Calu3 (cell line): ENCODE measurements at regions not wholly inside any gene's neighbourhood (a gene's known extent, or its start where the extent isn't known, plus 50 kb on each side); places are given as distances from the start of the nearest gene placed in this dataset. TPM values are rescaled to one million over a fixed set of nuclear protein-coding genes. Genes with fewer than 3 reads are reported as not detected.
"Not testable (repeated sequence)": the region's sequence is repeated elsewhere in the genome, so short reads cannot be mapped to it uniquely, and the experiment has no call there.

Source experiments
- BruUV-seq: library from RNA; stranded (reverse); fragments of 400-500 nt; replicated peaks from 2 replicates; lab custom pipeline; 2021; lab: Mats Ljungman, UMichigan
- CTCF ChIA-PET: fragments of 300-600 bp; sonication (Branson Sonifier 250); formaldehyde crosslinking; loops from one replicate; lab custom pipeline; 2022; ENCODE audit warnings: antibody characterized with exemption; lab: Charles Lee
- DNase-seq: peaks from one replicate; pipeline ENCODE4 v3.0.0; 2022
- H3K27ac Mint-ChIP-seq: one replicate; pipeline ENCODE4 v1.8.0; 2022; ENCODE audit warnings: mixed read lengths; ENCODE audit not compliant: unreplicated experiment
- H3K27me3 Mint-ChIP-seq: one replicate; pipeline ENCODE4 v1.8.0; 2022; ENCODE audit warnings: mixed read lengths; ENCODE audit not compliant: unreplicated experiment
- H3K36me3 Mint-ChIP-seq: one replicate; pipeline ENCODE4 v1.8.0; 2022; ENCODE audit warnings: mild to moderate bottlenecking, moderate library complexity, mixed read lengths; ENCODE audit not compliant: insufficient read depth, unreplicated experiment
- H3K4me1 Mint-ChIP-seq: one replicate; pipeline ENCODE4 v1.8.0; 2022; ENCODE audit warnings: mild to moderate bottlenecking, low read depth, mixed read lengths; ENCODE audit not compliant: unreplicated experiment
- H3K4me3 Mint-ChIP-seq: one replicate; pipeline ENCODE4 v1.8.0; 2022; ENCODE audit warnings: mild to moderate bottlenecking, low read depth, moderate library complexity, mixed read lengths; ENCODE audit not compliant: unreplicated experiment
- H3K9me3 Mint-ChIP-seq: one replicate; pipeline ENCODE4 v1.8.0; 2022; ENCODE audit warnings: low read depth, mixed read lengths; ENCODE audit not compliant: unreplicated experiment
- intact Hi-C: fragments of 100-400 bp; cut with micrococcal nuclease; formaldehyde crosslinking; loops from one replicate; pipeline ENCODE4 v1.10.0; 2022; ENCODE audit not compliant: unreplicated experiment
- microRNA-seq: library from miRNA; unstranded; fragments of <30 nt; microRNA quantifications from one replicate; pipeline ENCODE4 v1.2.0, GENCODE V29; 2022
- TF ChIP-seq, protein P1 (sequence below): fragments of 200-600 bp; IDR thresholded peaks from one replicate; pipeline ENCODE4 v1.8.0; 2022; ENCODE audit warnings: antibody characterized with exemption; ENCODE audit not compliant: unreplicated experiment

DNA sequence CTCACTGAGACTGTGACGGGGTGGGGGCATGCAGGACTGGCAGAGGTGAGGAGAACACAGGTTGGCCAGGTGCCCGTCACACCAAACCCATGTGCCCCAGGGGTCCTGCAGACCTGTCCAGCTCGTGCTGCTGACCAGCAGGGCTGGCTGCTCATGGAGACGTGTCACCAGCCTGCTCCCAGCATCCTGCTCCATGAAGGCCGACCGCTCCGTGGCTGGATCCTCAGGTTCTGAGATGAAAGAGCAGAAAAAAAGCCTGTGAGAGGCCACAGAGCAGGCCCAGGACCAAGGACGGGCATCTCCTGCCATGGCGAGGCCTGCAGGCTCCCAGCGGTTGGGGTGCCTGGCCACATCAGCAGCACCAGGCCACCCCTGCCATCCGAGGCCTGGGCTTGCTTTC lies 71.7 kb upstream of the DRD5 start:
- CTCF ChIA-PET, result no interaction called here
- Mint-ChIP-seq H3K9me3 (no peaks in the 10 kb centered on the region), H3K4me3 (no peak overlapping the region), H3K27ac (no peak overlapping the region), H3K27me3 (no peaks in the 10 kb centered on the region), H3K4me1 (no peaks in the 10 kb centered on the region), H3K36me3 (no peaks in the 10 kb centered on the region)
- intact Hi-C loops, result no loop called here
- TF ChIP-seq, protein P1, sequence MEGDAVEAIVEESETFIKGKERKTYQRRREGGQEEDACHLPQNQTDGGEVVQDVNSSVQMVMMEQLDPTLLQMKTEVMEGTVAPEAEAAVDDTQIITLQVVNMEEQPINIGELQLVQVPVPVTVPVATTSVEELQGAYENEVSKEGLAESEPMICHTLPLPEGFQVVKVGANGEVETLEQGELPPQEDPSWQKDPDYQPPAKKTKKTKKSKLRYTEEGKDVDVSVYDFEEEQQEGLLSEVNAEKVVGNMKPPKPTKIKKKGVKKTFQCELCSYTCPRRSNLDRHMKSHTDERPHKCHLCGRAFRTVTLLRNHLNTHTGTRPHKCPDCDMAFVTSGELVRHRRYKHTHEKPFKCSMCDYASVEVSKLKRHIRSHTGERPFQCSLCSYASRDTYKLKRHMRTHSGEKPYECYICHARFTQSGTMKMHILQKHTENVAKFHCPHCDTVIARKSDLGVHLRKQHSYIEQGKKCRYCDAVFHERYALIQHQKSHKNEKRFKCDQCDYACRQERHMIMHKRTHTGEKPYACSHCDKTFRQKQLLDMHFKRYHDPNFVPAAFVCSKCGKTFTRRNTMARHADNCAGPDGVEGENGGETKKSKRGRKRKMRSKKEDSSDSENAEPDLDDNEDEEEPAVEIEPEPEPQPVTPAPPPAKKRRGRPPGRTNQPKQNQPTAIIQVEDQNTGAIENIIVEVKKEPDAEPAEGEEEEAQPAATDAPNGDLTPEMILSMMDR, result no peak
- BruUV-seq, result no TSS peak
- DNase-seq, result no peak

DNA sequence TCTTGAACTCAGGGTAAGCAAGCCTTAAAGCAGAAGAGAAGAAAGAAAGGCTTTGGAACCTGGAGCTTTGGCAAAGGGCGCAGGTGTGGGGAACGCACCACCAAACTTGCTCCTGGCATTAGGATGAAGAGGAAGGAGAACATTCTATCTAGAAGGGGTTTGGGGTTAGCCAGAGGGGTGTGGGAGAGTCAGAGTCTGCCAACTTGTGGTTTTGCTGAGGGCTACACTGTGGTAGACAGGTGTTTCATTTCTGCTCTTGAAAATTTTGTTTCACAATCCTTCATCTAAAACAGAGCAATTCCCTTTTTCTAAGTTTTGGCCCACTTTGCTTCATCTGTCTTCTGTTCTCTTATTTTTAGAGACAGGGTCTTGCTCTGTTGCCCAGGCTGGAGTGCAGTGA lies 66.2 kb upstream of the DRD5 start:
- H3K36me3 Mint-ChIP-seq, BruUV-seq, H3K9me3 Mint-ChIP-seq, intact Hi-C loops, H3K27me3 Mint-ChIP-seq, H3K4me3 Mint-ChIP-seq, CTCF ChIA-PET, DNase-seq, H3K4me1 Mint-ChIP-seq, H3K27ac Mint-ChIP-seq: not testable (repeated sequence)

DNA sequence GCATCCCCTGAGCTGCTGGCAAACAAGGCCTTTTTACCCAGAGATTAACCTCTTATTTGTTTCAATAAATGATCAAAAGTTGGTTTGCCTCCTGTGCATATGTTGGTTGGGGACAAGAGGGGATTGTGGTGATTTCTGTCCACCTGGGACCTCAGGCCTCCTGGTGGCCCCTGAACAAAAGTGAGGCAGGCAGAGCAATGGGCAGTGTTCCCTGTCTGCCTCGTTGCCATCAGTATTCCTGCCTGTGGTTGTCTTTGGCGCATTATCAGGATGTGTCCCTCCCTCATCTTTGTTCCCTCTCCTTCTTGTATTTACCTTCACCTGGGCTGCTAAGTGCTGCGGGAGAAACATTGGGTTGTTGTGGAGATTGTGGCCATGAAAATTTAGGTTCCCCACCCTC lies 65.3 kb upstream of the DRD5 start:
- Mint-ChIP-seq H3K4me3 (no peak overlapping the region), H3K27me3 (no peaks in the 10 kb centered on the region), H3K9me3 (no peaks in the 10 kb centered on the region), H3K4me1 (no peaks in the 10 kb centered on the region), H3K27ac (no peak overlapping the region), H3K36me3 (no peaks in the 10 kb centered on the region)
- TF ChIP-seq, protein P1, result no peak
- intact Hi-C loops, result no loop called here
- DNase-seq, result no peak
- BruUV-seq, result no TSS peak
- CTCF ChIA-PET, result no interaction called here

- H3K4me1 Mint-ChIP-seq, H3K4me3 Mint-ChIP-seq, H3K27me3 Mint-ChIP-seq, H3K9me3 Mint-ChIP-seq, BruUV-seq, DNase-seq, intact Hi-C loops, H3K27ac Mint-ChIP-seq, CTCF ChIA-PET, H3K36me3 Mint-ChIP-seq: not testable (repeated sequence)
Measured at GRCh38 chr4:9718246-9718939, 63.0 kb upstream of the DRD5 start.

DNA sequence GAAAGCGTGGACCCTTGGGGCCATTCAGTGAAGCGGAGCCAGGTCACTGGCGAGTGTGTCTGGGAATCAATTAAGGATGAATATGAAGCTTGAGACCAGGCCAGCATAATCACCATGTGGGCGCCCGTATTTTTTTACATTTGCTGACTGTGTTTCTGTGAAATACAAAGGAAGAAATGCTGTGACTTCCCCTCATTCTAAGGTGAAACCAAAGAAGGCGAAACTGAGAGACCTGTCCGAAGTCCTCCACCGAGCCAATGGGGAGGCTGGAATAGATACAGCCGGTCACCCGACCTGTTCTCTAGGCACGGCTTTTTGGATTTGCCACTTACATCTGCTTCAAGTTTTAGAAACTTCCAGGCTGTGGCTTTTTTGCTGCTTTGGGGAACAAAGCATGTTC lies 59.3 kb upstream of the DRD5 start:
- H3K27me3 Mint-ChIP-seq, BruUV-seq, CTCF ChIA-PET: not testable (repeated sequence)

More for the DNA sequence above, 59.3 kb upstream of the DRD5 start:
- H3K9me3 Mint-ChIP-seq, DNase-seq, H3K4me1 Mint-ChIP-seq, intact Hi-C loops, H3K27ac Mint-ChIP-seq, H3K36me3 Mint-ChIP-seq, H3K4me3 Mint-ChIP-seq: not testable (repeated sequence)

Small RNA genes in the stretch of these regions (microRNA-seq; reads per million reads assigned to microRNA genes)
- gene MIR548I2, result not detected
